HG02610 (cell line): ENCODE measurements at regions not wholly inside any gene's neighbourhood (a gene's known extent, or its start where the extent isn't known, plus 50 kb on each side); places are given as distances from the start of the nearest gene placed in this dataset.
"Not testable (repeated sequence)": the region's sequence is repeated elsewhere in the genome, so short reads cannot be mapped to it uniquely, and the experiment has no call there.

ENCODE experiments used
- ATAC-seq: cut with Tn5 transposase; IDR thresholded peaks from one replicate; pipeline ENCODE4 v1.9.1; 2021; ENCODE audit warnings: mild to moderate bottlenecking, moderate library complexity; ENCODE audit not compliant: unreplicated experiment

- not testable (repeated sequence) for ATAC-seq
Measured at GRCh38 chr6:28621268-28621667, 95.6 kb downstream of the GPX5 start.

DNA sequence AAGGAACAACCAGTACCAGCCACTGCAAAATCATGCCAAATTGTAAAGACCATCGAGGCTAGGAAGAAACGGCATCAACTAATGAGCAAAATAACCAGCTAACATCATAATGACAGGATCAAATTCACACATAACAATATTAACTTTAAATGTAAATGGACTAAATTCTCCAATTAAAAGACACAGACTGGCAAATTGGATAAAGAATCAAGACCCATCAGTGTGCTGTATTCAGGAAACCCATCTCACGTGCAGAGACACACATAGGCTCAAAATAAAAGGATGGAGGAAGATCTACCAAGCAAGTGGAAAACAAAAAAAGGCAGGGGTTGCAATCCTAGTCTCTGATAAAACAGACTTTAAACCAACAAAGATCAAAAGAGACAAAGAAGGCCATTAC lies 97.6 kb downstream of the GPX5 start:
- not testable (repeated sequence) for ATAC-seq

- ATAC-seq = not testable (repeated sequence)
Measured at GRCh38 chr6:28626386-28626785, 100.7 kb downstream of the GPX5 start.

GRCh38 chr6:28632326-28632851 lies 106.7 kb downstream of the GPX5 start:
- no peak for ATAC-seq

DNA sequence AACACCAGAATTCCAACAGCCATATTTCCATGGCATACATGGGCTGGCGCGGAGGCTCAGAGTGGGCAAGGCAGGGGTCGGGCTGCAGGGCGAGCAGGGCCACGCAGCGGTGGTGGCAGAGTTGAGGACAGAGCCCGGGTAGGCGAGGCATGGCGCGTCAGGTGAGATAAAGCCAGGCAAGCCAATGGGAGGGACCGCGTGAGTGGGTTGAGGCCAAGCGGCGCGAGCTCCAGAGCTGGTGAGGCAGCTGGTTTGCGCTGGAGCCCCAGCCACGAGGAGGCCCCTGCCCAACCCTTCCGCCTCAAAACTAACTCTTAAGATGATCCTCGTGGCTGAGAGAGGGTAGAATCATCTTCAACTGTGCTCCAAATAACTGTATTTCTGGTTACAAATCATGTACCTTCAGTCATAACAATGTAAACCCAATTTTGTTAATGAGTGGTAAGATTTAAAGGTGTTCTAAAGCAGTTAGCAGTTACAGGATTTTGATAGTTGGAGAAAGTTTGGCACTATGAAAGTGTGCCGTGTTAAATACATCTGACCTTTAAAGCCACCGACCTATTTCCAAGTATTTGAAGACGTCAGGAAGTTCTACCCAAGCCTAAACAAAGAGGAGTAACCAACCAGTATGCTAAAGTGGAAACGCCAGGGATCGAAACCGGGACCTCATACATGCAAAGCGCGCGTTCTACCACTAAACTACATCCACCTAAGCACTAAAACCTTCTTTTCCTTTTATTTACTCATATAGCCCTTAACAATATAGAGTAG lies 107.9 kb downstream of the GPX5 start:
- ATAC-seq = no peak

DNA sequence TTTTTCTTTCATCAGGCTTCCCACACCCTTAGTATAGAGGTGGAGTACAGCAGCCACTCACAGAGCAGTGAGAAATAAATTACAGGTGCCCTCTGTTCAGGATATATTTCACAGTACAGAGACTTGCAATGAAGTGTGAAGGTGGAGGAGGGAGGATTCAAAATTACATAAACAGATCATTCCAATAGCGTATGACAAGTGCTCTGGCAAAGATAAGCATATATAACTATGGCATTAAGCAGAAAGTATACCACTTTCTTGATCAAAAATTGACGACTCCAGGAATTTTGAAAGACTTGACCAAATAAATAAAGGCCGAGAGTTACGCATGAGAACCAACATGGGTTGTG lies 108.7 kb downstream of the GPX5 start:
- ATAC-seq = no peak

DNA sequence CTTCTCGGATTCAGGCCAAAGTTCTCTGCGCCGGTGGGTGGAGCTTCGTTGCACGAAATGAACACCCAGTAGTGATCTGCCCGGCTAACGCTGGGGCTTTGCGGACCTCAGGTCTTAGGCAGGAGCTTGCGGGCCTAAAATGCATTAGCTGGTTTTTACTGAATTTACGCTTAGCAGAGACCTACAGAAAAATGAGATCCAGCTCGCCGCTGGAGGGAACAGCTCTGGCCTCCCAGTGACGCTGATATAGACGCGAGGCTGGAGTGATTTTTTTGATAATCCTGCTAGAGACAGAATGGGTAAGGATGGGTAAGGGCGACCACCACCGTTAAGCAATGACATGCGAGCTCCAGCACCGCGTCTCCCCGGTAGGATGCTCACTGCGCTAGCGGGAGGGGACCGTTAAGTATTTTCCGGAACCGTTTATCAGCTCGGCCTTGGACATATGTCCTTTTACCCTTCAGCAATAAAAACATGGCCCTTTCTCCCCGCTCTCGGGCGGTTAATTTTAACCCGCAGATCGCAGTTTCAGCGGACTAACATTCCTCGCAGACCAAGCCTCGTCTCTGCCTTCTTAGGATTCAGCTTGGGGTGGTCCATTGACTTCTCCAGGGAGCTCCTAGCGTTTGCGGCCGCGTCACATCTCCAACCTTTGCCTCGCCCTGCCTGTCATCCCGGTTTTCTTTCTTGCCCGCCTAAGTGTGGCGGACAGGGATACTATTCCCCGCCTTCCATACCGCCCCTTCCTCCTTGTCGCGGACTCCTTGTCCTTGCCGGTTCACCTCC lies 109.3 kb downstream of the GPX5 start:
- no peak for ATAC-seq

DNA sequence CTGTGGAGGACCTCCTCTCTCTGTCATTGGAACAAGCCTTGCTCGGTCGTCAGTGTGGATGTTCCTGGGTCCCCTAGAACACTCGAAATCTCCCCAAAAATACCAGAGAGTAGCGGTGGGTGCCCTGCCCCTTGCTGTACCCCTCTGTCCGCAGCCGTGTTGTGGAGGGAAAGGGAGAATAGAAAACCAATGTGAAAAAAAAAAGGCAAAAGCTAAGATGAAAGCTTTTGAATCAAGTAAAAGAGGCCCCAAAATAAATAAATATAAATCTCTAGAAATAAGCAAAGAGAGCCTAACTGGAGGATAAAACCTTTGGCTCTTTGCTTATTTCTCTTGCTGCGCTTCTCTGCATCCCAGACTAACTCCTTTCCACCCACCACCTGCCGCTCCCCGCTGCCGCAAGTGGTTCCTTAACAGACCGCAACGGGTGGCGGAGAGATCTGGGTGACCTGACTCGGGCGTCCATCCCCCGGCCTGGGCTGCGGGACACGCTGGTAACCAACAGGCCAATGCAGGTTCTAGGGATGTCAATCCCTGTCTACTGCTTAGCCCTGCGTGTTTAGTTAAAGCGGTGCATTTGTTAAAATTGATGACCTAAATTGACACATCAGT lies 110.0 kb downstream of the GPX5 start:
- no peak for ATAC-seq

GRCh38 chr6:28638787-28639430 lies 113.2 kb downstream of the GPX5 start:
- ATAC-seq = no peak

GRCh38 chr6:28639445-28640290 lies 114.0 kb downstream of the GPX5 start:
- ATAC-seq = not testable (repeated sequence)

- no peak for ATAC-seq
Measured at GRCh38 chr6:28643017-28643740, 117.5 kb downstream of the GPX5 start.

- no peak for ATAC-seq
Measured at GRCh38 chr6:28646650-28647049, 121.0 kb downstream of the GPX5 start.

- no peak for ATAC-seq
Measured at GRCh38 chr6:28648035-28648877, 122.6 kb downstream of the GPX5 start.

- no peak for ATAC-seq
Measured at GRCh38 chr6:28648878-28649375, 123.2 kb downstream of the GPX5 start.

GRCh38 chr6:28651161-28651560 lies 125.5 kb downstream of the GPX5 start:
- no peak for ATAC-seq

- no peak for ATAC-seq
Measured at GRCh38 chr6:28653876-28654275, 128.2 kb downstream of the GPX5 start.

DNA sequence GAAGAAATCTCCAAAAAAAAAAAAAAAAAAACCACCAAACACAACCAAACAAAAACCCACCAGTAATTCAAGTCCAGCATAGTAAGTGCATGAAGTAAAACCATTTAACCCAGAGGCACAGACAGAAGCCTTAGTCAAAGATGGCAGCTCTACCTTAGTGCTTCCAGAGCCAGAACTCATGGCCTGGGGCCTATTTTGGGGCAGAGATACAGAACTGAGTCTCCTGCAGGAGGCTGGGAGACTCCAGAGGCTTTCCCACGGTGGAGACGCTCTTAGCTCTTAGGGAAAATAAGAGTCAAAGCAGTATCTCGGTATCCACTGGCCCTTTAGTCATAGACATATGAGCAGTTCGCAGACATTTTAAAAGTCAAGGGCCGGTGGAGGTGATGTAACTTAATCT lies 129.5 kb downstream of the GPX5 start:
- no peak for ATAC-seq

GRCh38 chr6:28656715-28657114 lies 131.0 kb downstream of the GPX5 start:
- ATAC-seq = no peak

- no peak for ATAC-seq
Measured at GRCh38 chr6:28657381-28657768, 131.7 kb downstream of the GPX5 start.
